GM23338 (cell line): ENCODE measurements at regions not wholly inside any gene's neighbourhood (a gene's known extent, or its start where the extent isn't known, plus 50 kb on each side); places are given as distances from the start of the nearest gene placed in this dataset.

Experiments
- ATAC-seq: fragments of 200-7000 bp; cut with Tn5 transposase; 3 replicates; pipeline ENCODE4 v1.9.1; 2020
- DNase-seq: peaks from one replicate; pipeline ENCODE4 v3.0.0-alpha.2; 2015; ENCODE audit warnings: low spot score
- H2AFZ ChIP-seq: fragments of 200-600 bp; sonication (generic); 2 replicates; pipeline ENCODE4 v1.8.0; 2016; ENCODE audit warnings: antibody characterized with exemption, mild to moderate bottlenecking, moderate library complexity
- H3F3A ChIP-seq: fragments of 200-600 bp; sonication (generic); replicated peaks from 2 replicates; pipeline ENCODE4 v1.8.0; 2017; ENCODE audit warnings: antibody characterized with exemption, mixed run types, low read depth
- H3K27ac ChIP-seq: fragments of 200-600 bp; sonication (generic); 2 replicates; pipeline ENCODE4 v1.6.1; 2016; ENCODE audit warnings: low read depth
- H3K27me3 ChIP-seq: fragments of 200-600 bp; sonication (generic); 2 replicates; pipeline ENCODE4 v1.8.0; 2016; ENCODE audit warnings: mild to moderate bottlenecking, mixed run types, moderate library complexity; ENCODE audit not compliant: insufficient read depth
- H3K36me3 ChIP-seq: fragments of 200-600 bp; sonication (generic); 2 replicates; pipeline ENCODE4 v1.8.0; 2016; ENCODE audit warnings: mild to moderate bottlenecking; ENCODE audit not compliant: insufficient read depth
- H3K4me1 ChIP-seq: fragments of 200-600 bp; sonication (generic); 2 replicates; pipeline ENCODE4 v1.8.0; 2016; ENCODE audit warnings: mild to moderate bottlenecking, moderate library complexity; ENCODE audit not compliant: insufficient read depth
- H3K4me2 ChIP-seq: fragments of 200-600 bp; sonication (generic); 2 replicates; pipeline ENCODE4 v1.7.1; 2017; ENCODE audit warnings: mixed run types
- H3K4me3 ChIP-seq: fragments of 200-600 bp; sonication (generic); 2 replicates; pipeline ENCODE4 v1.6.1; 2016; ENCODE audit warnings: mixed run types
- H3K79me2 ChIP-seq: fragments of 200-600 bp; sonication (generic); replicated peaks from 2 replicates; pipeline ENCODE4 v1.8.0; 2017; ENCODE audit warnings: mild to moderate bottlenecking; ENCODE audit not compliant: insufficient read depth
- H3K9me2 ChIP-seq: fragments of 200-600 bp; sonication (generic); 2 replicates; pipeline ENCODE4 v1.8.0; 2017; ENCODE audit not compliant: insufficient read depth
- H4K20me1 ChIP-seq: fragments of 200-600 bp; sonication (generic); replicated peaks from 2 replicates; pipeline ENCODE4 v1.8.0; 2017; ENCODE audit warnings: mild to moderate bottlenecking; ENCODE audit not compliant: insufficient read depth
- H3K27ac Mint-ChIP-seq: 2 replicates; pipeline ENCODE4 v1.8.0; 2020; ENCODE audit warnings: inconsistent platforms, mild to moderate bottlenecking, moderate library complexity, mixed read lengths
- H3K27me3 Mint-ChIP-seq: 3 replicates; pipeline ENCODE4 v1.8.0; 2022; ENCODE audit warnings: low read depth, mild to moderate bottlenecking, moderate library complexity, mixed read lengths, inconsistent platforms; ENCODE audit not compliant: insufficient read depth, poor library complexity
- H3K36me3 Mint-ChIP-seq: 3 replicates; pipeline ENCODE4 v1.8.0; 2021; ENCODE audit warnings: low read depth, mild to moderate bottlenecking, inconsistent platforms, moderate library complexity, mixed read lengths
- H3K4me1 Mint-ChIP-seq: 3 replicates; pipeline ENCODE4 v1.8.0; 2020; ENCODE audit warnings: mild to moderate bottlenecking, inconsistent platforms, mixed read lengths
- H3K4me3 Mint-ChIP-seq: 3 replicates; pipeline ENCODE4 v1.8.0; 2021; ENCODE audit warnings: moderate library complexity, mild to moderate bottlenecking, inconsistent platforms, mixed read lengths
- H3K9me3 Mint-ChIP-seq: 3 replicates; pipeline ENCODE4 v1.8.0; 2020; ENCODE audit warnings: moderate library complexity, mild to moderate bottlenecking, inconsistent platforms, mixed read lengths
- EZH2 ChIP-seq: fragments of 200-600 bp; sonication (generic); IDR thresholded peaks from one replicate; pipeline ENCODE4 v1.8.0; 2017; ENCODE audit warnings: antibody characterized with exemption, mild to moderate bottlenecking, low read depth; ENCODE audit not compliant: unreplicated experiment
- EZH2phosphoT487 ChIP-seq: fragments of 200-600 bp; sonication (generic); IDR thresholded peaks from one replicate; pipeline ENCODE4 v1.8.1; 2018; ENCODE audit warnings: antibody characterized with exemption; ENCODE audit not compliant: unreplicated experiment
- JUNB ChIP-seq: IDR thresholded peaks from one replicate; pipeline ENCODE4 v1.6.1; 2016; ENCODE audit warnings: antibody characterized with exemption; ENCODE audit not compliant: unreplicated experiment
- NANOG ChIP-seq: IDR thresholded peaks from 2 replicates; pipeline ENCODE4 v1.6.1; 2016; ENCODE audit warnings: antibody characterized with exemption, borderline replicate concordance
- POLR2AphosphoS5 ChIP-seq: IDR thresholded peaks from 2 replicates; pipeline ENCODE4 v1.6.1; 2016; ENCODE audit warnings: antibody characterized with exemption, low read depth
- STAT1 ChIP-seq: IDR thresholded peaks from one replicate; pipeline ENCODE4 v1.6.1; 2016; ENCODE audit warnings: antibody characterized with exemption; ENCODE audit not compliant: unreplicated experiment
- ZNF114 ChIP-seq: fragments of 250-450 bp; sonication (Bioruptor Pico); IDR thresholded peaks from 2 replicates; pipeline ENCODE4 v1.5.0; 2020; ENCODE audit warnings: mild to moderate bottlenecking, moderate library complexity
- ZNF331 ChIP-seq: fragments of 250-450 bp; sonication (Bioruptor Pico); IDR thresholded peaks from 2 replicates; pipeline ENCODE4 v1.5.0; 2020; ENCODE audit warnings: low read depth, mild to moderate bottlenecking, moderate library complexity
- TF ChIP-seq, protein P1 (sequence below), 2 experiments: fragments of 200-600 bp in 1 of 2; sonication (generic) in 1 of 2; conservative IDR thresholded peaks; 2 replicates each; pipeline versions ENCODE4 v1.5.1 to v1.6.1; 2016 to 2017; ENCODE audit warnings: antibody characterized with exemption in 2 of 2, low read depth in 2 of 2, mild to moderate bottlenecking in 2 of 2, moderate library complexity in 1 of 2
- TF ChIP-seq, protein P2 (sequence below): IDR thresholded peaks from 2 replicates; pipeline ENCODE4 v1.6.1; 2016; ENCODE audit warnings: antibody characterized with exemption
- TF ChIP-seq, protein P3 (sequence below): fragments of 250-450 bp; sonication (Bioruptor Pico); IDR thresholded peaks from 2 replicates; pipeline ENCODE4 v1.5.0; 2020; ENCODE audit warnings: mild to moderate bottlenecking, moderate library complexity
- TF ChIP-seq, protein P4 (sequence below): IDR thresholded peaks from one replicate; pipeline ENCODE4 v1.6.1; 2018; ENCODE audit warnings: antibody characterized with exemption; ENCODE audit not compliant: unreplicated experiment

DNA sequence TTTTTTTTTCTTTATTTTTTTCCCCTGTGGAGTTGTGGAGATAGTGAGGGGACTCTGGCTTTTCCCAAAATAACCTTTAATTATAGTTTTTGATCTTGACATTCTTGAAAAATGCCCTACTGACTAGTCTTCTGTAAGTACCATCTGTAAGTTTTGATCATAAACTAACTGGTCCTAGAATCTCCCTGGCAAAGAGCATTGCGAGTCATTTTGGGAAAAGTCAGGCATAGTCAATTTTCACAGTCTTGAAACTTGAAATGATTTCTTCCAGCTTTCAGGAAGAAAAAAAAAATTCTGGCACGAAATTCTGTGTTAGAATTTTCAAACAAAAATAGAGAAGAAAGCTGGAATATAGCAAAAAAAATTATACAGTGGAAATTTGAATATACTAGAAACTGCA lies 181.2 kb upstream of the SNX7 start (continued):
- TF ChIP-seq, protein P1, sequence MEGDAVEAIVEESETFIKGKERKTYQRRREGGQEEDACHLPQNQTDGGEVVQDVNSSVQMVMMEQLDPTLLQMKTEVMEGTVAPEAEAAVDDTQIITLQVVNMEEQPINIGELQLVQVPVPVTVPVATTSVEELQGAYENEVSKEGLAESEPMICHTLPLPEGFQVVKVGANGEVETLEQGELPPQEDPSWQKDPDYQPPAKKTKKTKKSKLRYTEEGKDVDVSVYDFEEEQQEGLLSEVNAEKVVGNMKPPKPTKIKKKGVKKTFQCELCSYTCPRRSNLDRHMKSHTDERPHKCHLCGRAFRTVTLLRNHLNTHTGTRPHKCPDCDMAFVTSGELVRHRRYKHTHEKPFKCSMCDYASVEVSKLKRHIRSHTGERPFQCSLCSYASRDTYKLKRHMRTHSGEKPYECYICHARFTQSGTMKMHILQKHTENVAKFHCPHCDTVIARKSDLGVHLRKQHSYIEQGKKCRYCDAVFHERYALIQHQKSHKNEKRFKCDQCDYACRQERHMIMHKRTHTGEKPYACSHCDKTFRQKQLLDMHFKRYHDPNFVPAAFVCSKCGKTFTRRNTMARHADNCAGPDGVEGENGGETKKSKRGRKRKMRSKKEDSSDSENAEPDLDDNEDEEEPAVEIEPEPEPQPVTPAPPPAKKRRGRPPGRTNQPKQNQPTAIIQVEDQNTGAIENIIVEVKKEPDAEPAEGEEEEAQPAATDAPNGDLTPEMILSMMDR (conservative IDR thresholded peaks at IDR 0.05; ENCODE audit: low read depth in 2 of 2): no peak
- TF ChIP-seq EZH2 (no peak), ZNF114 (no peak), STAT1 (no peak), POLR2AphosphoS5 (no peak), NANOG (no peak), ZNF331 (CRISPR knock-in tag) (no peak)

DNA sequence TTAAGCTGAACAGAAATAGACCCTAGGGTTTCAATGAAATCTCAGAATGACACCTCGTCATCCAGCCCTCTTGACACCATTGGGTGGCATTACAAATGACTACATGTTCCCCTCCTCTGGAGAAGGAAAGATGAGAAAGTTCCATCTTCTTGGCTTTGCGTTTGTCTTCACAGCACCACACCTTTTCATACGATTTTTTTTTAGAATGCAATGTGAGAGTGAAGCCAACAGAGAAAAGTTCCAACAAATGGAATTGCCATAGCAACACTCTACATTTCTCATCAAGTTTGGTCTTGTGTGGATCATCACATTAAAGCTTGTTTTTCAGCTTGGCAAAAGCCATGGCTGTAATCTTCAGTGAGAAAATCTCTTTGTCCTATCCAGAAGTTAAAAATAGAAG lies 183.4 kb upstream of the SNX7 start:
- H3K79me2 ChIP-seq: no peaks in the 10 kb centered on the region
- 0 out of 2 replicates have a peak, but pooled peaks cover 3% of the 10 kb centered on the region for H3K4me1 ChIP-seq
- H4K20me1 ChIP-seq: no peaks in the 10 kb centered on the region
- H3K9me2 ChIP-seq: no peaks in the 10 kb centered on the region
- no peak overlapping the region for H3K4me2 ChIP-seq
- H3K4me3 ChIP-seq: no peak overlapping the region
- no peaks in the 10 kb centered on the region for H3K36me3 ChIP-seq
- no peaks in the 10 kb centered on the region for H3K36me3 Mint-ChIP-seq
- no peaks in the 10 kb centered on the region; the same call in 2 of the 3 replicates for H3K9me3 Mint-ChIP-seq
- H3K4me1 Mint-ChIP-seq: peaks cover 4% of the 10 kb centered on the region; the same call in 2 of the 3 replicates
- H3K27ac Mint-ChIP-seq: no peak overlapping the region
- H3K4me3 Mint-ChIP-seq: no peak overlapping the region
- no peak overlapping the region for H3K27ac ChIP-seq
- no peak for ATAC-seq
- H3K27me3 ChIP-seq: no peaks in the 10 kb centered on the region
- no peaks in the 10 kb centered on the region for H3F3A ChIP-seq
- H2AFZ ChIP-seq: no peak overlapping the region
- no peak for DNase-seq
- no peaks in the 10 kb centered on the region for H3K27me3 Mint-ChIP-seq
- TF ChIP-seq, protein P2, sequence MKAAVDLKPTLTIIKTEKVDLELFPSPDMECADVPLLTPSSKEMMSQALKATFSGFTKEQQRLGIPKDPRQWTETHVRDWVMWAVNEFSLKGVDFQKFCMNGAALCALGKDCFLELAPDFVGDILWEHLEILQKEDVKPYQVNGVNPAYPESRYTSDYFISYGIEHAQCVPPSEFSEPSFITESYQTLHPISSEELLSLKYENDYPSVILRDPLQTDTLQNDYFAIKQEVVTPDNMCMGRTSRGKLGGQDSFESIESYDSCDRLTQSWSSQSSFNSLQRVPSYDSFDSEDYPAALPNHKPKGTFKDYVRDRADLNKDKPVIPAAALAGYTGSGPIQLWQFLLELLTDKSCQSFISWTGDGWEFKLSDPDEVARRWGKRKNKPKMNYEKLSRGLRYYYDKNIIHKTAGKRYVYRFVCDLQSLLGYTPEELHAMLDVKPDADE: no peak
- no peak for TF ChIP-seq NANOG
- TF ChIP-seq, protein P3, sequence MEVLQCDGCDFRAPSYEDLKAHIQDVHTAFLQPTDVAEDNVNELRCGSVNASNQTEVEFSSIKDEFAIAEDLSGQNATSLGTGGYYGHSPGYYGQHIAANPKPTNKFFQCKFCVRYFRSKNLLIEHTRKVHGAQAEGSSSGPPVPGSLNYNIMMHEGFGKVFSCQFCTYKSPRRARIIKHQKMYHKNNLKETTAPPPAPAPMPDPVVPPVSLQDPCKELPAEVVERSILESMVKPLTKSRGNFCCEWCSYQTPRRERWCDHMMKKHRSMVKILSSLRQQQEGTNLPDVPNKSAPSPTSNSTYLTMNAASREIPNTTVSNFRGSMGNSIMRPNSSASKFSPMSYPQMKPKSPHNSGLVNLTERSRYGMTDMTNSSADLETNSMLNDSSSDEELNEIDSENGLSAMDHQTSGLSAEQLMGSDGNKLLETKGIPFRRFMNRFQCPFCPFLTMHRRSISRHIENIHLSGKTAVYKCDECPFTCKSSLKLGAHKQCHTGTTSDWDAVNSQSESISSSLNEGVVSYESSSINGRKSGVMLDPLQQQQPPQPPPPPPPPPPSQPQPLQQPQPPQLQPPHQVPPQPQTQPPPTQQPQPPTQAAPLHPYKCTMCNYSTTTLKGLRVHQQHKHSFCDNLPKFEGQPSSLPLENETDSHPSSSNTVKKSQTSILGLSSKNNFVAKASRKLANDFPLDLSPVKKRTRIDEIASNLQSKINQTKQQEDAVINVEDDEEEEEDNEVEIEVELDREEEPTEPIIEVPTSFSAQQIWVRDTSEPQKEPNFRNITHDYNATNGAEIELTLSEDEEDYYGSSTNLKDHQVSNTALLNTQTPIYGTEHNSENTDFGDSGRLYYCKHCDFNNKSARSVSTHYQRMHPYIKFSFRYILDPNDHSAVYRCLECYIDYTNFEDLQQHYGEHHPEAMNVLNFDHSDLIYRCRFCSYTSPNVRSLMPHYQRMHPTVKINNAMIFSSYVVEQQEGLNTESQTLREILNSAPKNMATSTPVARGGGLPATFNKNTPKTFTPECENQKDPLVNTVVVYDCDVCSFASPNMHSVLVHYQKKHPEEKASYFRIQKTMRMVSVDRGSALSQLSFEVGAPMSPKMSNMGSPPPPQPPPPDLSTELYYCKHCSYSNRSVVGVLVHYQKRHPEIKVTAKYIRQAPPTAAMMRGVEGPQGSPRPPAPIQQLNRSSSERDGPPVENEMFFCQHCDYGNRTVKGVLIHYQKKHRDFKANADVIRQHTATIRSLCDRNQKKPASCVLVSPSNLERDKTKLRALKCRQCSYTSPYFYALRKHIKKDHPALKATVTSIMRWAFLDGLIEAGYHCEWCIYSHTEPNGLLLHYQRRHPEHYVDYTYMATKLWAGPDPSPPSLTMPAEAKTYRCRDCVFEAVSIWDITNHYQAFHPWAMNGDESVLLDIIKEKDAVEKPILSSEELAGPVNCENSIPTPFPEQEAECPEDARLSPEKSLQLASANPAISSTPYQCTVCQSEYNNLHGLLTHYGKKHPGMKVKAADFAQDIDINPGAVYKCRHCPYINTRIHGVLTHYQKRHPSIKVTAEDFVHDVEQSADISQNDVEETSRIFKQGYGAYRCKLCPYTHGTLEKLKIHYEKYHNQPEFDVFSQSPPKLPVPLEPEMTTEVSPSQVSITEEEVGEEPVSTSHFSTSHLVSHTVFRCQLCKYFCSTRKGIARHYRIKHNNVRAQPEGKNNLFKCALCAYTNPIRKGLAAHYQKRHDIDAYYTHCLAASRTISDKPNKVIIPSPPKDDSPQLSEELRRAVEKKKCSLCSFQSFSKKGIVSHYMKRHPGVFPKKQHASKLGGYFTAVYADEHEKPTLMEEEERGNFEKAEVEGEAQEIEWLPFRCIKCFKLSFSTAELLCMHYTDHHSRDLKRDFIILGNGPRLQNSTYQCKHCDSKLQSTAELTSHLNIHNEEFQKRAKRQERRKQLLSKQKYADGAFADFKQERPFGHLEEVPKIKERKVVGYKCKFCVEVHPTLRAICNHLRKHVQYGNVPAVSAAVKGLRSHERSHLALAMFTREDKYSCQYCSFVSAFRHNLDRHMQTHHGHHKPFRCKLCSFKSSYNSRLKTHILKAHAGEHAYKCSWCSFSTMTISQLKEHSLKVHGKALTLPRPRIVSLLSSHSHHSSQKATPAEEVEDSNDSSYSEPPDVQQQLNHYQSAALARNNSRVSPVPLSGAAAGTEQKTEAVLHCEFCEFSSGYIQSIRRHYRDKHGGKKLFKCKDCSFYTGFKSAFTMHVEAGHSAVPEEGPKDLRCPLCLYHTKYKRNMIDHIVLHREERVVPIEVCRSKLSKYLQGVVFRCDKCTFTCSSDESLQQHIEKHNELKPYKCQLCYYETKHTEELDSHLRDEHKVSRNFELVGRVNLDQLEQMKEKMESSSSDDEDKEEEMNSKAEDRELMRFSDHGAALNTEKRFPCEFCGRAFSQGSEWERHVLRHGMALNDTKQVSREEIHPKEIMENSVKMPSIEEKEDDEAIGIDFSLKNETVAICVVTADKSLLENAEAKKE (CRISPR knock-in tag): no peak
- no peak for TF ChIP-seq JUNB
- no peak for TF ChIP-seq ZNF331 (CRISPR knock-in tag)
- TF ChIP-seq EZH2: no peak
- TF ChIP-seq, protein P4, sequence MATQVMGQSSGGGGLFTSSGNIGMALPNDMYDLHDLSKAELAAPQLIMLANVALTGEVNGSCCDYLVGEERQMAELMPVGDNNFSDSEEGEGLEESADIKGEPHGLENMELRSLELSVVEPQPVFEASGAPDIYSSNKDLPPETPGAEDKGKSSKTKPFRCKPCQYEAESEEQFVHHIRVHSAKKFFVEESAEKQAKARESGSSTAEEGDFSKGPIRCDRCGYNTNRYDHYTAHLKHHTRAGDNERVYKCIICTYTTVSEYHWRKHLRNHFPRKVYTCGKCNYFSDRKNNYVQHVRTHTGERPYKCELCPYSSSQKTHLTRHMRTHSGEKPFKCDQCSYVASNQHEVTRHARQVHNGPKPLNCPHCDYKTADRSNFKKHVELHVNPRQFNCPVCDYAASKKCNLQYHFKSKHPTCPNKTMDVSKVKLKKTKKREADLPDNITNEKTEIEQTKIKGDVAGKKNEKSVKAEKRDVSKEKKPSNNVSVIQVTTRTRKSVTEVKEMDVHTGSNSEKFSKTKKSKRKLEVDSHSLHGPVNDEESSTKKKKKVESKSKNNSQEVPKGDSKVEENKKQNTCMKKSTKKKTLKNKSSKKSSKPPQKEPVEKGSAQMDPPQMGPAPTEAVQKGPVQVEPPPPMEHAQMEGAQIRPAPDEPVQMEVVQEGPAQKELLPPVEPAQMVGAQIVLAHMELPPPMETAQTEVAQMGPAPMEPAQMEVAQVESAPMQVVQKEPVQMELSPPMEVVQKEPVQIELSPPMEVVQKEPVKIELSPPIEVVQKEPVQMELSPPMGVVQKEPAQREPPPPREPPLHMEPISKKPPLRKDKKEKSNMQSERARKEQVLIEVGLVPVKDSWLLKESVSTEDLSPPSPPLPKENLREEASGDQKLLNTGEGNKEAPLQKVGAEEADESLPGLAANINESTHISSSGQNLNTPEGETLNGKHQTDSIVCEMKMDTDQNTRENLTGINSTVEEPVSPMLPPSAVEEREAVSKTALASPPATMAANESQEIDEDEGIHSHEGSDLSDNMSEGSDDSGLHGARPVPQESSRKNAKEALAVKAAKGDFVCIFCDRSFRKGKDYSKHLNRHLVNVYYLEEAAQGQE: no peak
- no peak for TF ChIP-seq ZNF114
- no peak for TF ChIP-seq POLR2AphosphoS5
- TF ChIP-seq STAT1: no peak
- TF ChIP-seq EZH2phosphoT487: no peak
